ENCODE measurements at regions not wholly inside any gene's neighbourhood (a gene's known extent, or its start where the extent isn't known, plus 50 kb on each side); places are given as distances from the start of the nearest gene placed in this dataset.

GRCh38 chr4:119697887-119698393 lies 69.3 kb upstream of the PDE5A start:
- no peak for TF ChIP-seq NRF1 (conservative IDR thresholded peaks at IDR 0.05; ENCODE audit: low read depth, low read length)
- TF ChIP-seq YY1 (IDR thresholded peaks at IDR 0.05; ENCODE audit: low read depth, low read length), result no peak
- no peak for TF ChIP-seq CTCF (IDR thresholded peaks at IDR 0.05 in 2 of 3, conservative IDR thresholded peaks at IDR 0.05 in 1 of 3; ENCODE audit: control insufficient read depth in 2 of 3, extremely low read depth in 1 of 3, insufficient read depth in 1 of 3, low read depth in 3 of 3, low read length in 3 of 3)
- no peak for TF ChIP-seq GABPA (IDR thresholded peaks at IDR 0.05; ENCODE audit: low read depth)
- TF ChIP-seq NBN (IDR thresholded peaks at IDR 0.05), result no peak
- TF ChIP-seq TARDBP (IDR thresholded peaks at IDR 0.05; ENCODE audit: borderline replicate concordance), result no peak
- TF ChIP-seq KDM1A (IDR thresholded peaks at IDR 0.05; ENCODE audit: borderline replicate concordance), result no peak
- TF ChIP-seq KAT2A (conservative IDR thresholded peaks at IDR 0.05; ENCODE audit: control insufficient read depth, low read depth, low read length), result no peak
- no peak for TF ChIP-seq SKIL (IDR thresholded peaks at IDR 0.05; ENCODE audit: low read depth, poor library complexity, severe bottlenecking)
- TF ChIP-seq POLR2AphosphoS2 (IDR thresholded peaks at IDR 0.05; ENCODE audit: low read depth, low read length), result no peak
- TF ChIP-seq POLR2A (IDR thresholded peaks at IDR 0.05; ENCODE audit: low read depth, low read length), result no peak

Measured in GM12878 (cell line).